ENCODE measurements at regions not wholly inside any gene's neighbourhood (a gene's known extent, or its start where the extent isn't known, plus 50 kb on each side); places are given as distances from the start of the nearest gene placed in this dataset.

GRCh38 chr16:72332926-72333325, 161.0 kb upstream of the PMFBP1 start:
- no peak for TF ChIP-seq CTCF (IDR thresholded peaks at IDR 0.05; ENCODE audit: low read length)
- TF ChIP-seq EZH2 (IDR thresholded peaks at IDR 0.05; ENCODE audit: borderline replicate concordance, low read length): no peak

Measured in OCI-LY1 (cell line).